Lower lobe of right lung (tissue), 2 donors: ENCODE measurements at regions not wholly inside any gene's neighbourhood (a gene's known extent, or its start where the extent isn't known, plus 50 kb on each side); places are given as distances from the start of the nearest gene placed in this dataset.

Experiments
- ATAC-seq, 2 donors: fragments of 200-7000 bp; cut with Tn5 transposase; one replicate each; pipeline ENCODE4 v1.9.1; 2020 to 2022; ENCODE audit warnings: mild to moderate bottlenecking in 2 of 2, moderate library complexity in 2 of 2
- DNase-seq: peaks from one replicate; pipeline ENCODE4 v3.0.0-alpha.2; 2020
- H3K27ac ChIP-seq: fragments of 200-600 bp; one replicate; pipeline ENCODE4 v1.8.0; 2022
- H3K27me3 ChIP-seq: fragments of 200-600 bp; one replicate; pipeline ENCODE4 v1.8.0; 2022; ENCODE audit warnings: low read depth
- H3K36me3 ChIP-seq: fragments of 200-600 bp; one replicate; pipeline ENCODE4 v1.8.0; 2022; ENCODE audit warnings: mild to moderate bottlenecking
- H3K4me1 ChIP-seq: fragments of 200-600 bp; one replicate; pipeline ENCODE4 v1.8.0; 2022
- H3K4me3 ChIP-seq: fragments of 200-600 bp; one replicate; pipeline ENCODE4 v1.8.0; 2022; ENCODE audit warnings: mild to moderate bottlenecking
- H3K9me3 ChIP-seq: fragments of 200-600 bp; one replicate; pipeline ENCODE4 v1.8.0; 2022
- intact Hi-C: fragments of 100-400 bp; cut with DNase I; formaldehyde crosslinking; loops from one replicate; pipeline ENCODE4 v1.11.0; 2022
- TF ChIP-seq, protein P1 (sequence below): fragments of 200-600 bp; IDR thresholded peaks from one replicate; pipeline ENCODE4 v1.8.0; 2022; ENCODE audit warnings: antibody characterized with exemption, mild to moderate bottlenecking
- donor health status: DM: no; HTN: yes; CAD: no; lungs with severe emphysema.

DNA sequence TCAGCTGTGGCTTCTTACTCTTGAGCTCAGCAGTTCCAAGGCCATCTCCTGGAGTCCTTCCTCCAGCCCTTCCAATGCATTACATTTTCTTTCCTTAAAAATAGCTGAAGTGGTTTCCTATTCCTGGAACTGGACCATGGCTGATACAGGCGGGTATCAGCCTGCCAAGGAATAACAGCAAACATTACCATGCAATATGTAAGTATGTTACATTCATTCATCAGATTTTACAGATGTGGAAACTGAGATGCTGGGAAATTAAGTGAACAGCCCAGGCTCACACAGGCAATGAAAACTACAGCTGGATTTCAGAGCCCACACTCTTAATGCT, 100.4 kb downstream of the NRN1 start:
- no peak for ATAC-seq
- intact Hi-C loops = no loop called here

DNA sequence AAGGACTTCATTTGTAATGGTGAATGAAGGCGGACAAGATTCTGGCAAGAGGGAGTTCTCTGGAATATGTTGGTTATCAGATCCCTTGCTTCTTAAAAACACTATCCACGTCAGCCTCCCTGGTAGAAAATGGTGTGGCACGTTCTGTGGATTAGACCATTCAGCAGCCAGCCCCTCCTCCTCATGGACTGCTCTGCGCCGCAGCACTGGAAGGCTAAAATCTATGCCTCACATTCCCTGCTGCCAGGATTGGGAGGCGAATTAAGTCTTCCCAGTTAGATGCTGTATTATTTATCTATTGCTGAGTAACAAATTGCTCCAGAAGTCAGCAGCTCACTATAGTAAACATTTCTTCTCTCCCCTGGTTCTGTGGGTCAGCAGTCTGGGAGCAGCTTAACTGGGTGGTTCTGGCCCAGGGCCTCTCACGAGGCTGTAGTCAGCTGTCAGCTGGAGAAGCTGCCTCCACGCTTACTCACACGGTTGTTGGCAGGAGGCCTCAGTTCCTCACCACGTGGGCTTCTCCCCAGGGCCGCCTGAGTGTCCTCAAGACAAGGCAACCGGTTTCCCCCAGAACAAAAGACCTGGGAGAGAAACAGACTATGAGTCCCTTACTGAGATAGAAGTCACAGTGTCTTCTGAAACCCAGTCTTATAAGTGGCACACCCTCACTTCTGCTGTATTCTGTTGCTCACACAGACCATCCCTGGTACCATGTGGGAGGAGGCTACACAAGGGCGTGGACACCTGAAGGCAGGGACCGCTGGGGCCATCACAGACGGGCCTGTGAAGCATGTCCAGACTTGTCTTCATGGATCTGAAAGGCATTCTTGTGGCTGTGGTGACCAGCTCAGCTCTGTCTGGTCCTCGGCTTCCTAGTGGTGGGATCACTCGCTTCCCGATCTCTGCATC, 101.0 kb downstream of the NRN1 start:
- Histone ChIP-seq H3K27ac (no peak overlapping the region), H3K4me3 (no peak overlapping the region), H3K36me3 (no peaks in the 10 kb centered on the region), H3K27me3 (no peaks in the 10 kb centered on the region), H3K4me1 (no peaks in the 10 kb centered on the region), H3K9me3 (no peaks in the 10 kb centered on the region)
- ATAC-seq (peak; percentile 71 to 83), DNase-seq (peak; percentile 50)
- intact Hi-C loops = no loop called here
- TF ChIP-seq, protein P1, sequence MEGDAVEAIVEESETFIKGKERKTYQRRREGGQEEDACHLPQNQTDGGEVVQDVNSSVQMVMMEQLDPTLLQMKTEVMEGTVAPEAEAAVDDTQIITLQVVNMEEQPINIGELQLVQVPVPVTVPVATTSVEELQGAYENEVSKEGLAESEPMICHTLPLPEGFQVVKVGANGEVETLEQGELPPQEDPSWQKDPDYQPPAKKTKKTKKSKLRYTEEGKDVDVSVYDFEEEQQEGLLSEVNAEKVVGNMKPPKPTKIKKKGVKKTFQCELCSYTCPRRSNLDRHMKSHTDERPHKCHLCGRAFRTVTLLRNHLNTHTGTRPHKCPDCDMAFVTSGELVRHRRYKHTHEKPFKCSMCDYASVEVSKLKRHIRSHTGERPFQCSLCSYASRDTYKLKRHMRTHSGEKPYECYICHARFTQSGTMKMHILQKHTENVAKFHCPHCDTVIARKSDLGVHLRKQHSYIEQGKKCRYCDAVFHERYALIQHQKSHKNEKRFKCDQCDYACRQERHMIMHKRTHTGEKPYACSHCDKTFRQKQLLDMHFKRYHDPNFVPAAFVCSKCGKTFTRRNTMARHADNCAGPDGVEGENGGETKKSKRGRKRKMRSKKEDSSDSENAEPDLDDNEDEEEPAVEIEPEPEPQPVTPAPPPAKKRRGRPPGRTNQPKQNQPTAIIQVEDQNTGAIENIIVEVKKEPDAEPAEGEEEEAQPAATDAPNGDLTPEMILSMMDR = no peak

More for the DNA sequence above, 100.4 kb downstream of the NRN1 start:
- Histone ChIP-seq H3K27me3 (no peaks in the 10 kb centered on the region), H3K27ac (no peak overlapping the region), H3K36me3 (no peaks in the 10 kb centered on the region), H3K9me3 (no peaks in the 10 kb centered on the region), H3K4me1 (no peaks in the 10 kb centered on the region), H3K4me3 (no peak overlapping the region)
- TF ChIP-seq, protein P1 = no peak
- DNase-seq = no peak

DNA sequence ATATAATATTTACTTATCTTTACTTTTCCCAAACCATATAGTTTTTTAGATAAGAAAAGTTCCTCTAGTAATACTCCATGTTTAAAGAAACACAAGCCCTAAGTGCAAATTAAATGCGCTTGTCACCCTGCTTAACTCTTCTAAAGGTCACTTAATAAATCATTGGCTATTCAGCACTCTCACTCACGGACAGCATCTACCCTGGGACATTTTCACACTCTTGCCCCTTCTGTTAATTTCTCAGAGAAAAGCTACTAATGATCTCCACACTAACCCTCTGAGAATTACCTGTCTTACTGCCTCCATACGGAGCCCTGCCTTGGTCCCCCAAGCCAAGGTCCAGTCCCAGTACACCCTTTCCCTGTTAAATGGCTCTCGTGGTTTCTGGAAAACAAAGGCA, 102.2 kb downstream of the NRN1 start:
- DNase-seq (no peak), ATAC-seq (no peak)
- no peaks in the 10 kb centered on the region for H3K27me3 ChIP-seq
- no peak overlapping the region for H3K4me3 ChIP-seq
- TF ChIP-seq, protein P1 = no peak
- intact Hi-C loops = no loop called here
- no peaks in the 10 kb centered on the region for H3K9me3 ChIP-seq
- no peak overlapping the region for H3K27ac ChIP-seq
- no peaks in the 10 kb centered on the region for H3K4me1 ChIP-seq
- H3K36me3 ChIP-seq = no peaks in the 10 kb centered on the region

DNA sequence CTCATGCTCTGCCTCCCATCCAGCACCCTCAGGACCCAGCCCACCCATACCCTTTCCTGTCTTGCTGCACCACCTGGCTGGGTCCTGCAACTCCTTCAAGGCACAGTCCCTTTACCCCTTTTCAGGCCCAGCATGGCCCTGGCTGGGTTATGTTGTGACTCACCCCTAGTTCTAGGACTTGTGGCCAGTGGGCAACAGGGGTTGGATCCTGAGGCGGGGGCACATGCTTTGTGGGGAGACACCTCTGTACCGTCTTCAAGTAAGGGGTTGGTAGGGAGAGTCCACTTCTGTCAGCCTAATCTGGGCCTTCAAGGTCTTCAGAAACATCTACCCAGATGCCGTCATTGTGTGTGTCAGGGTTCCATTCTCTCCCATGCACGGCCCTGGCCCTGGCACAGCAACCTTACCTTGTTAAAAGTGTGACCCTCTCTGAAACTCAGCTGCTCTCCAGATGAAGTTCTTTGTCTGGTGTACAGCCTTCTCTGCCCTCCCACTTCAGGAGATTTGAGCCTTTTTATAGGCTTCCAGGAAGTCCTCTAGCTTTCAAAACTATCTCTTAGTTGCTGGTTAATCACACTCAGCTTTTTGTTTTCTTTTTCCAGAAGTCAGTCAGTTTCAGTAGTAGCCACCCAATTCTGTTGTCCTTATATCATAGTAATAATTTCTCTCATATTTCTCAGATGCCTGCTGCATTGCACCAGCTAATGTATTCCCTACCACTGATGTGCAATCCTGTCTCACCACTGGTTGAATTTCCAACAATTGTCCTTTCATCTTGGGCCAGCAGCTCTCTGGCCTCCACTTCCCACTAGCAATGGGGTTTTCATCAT, 107.3 kb downstream of the NRN1 start:
- Histone ChIP-seq H3K27ac (no peak overlapping the region), H3K9me3 (no peaks in the 10 kb centered on the region), H3K4me3 (no peak overlapping the region), H3K27me3 (no peaks in the 10 kb centered on the region), H3K36me3 (no peaks in the 10 kb centered on the region), H3K4me1 (no peaks in the 10 kb centered on the region)
- intact Hi-C loops = no loop called here
- TF ChIP-seq, protein P1 = no peak
- DNase-seq (no peak), ATAC-seq (no peak)

GRCh38 chr6:5898563-5898962, 108.2 kb downstream of the NRN1 start:
- ATAC-seq = peak in 1 of 2 donors; percentile 34
- intact Hi-C loops = no loop called here

More at GRCh38 chr6:5898563-5898962, 108.2 kb downstream of the NRN1 start:
- TF ChIP-seq, protein P1 = no peak
- H3K4me3 ChIP-seq = no peak overlapping the region
- no peaks in the 10 kb centered on the region for H3K27me3 ChIP-seq
- no peaks in the 10 kb centered on the region for H3K4me1 ChIP-seq
- no peak for DNase-seq
- no peak overlapping the region for H3K27ac ChIP-seq
- H3K36me3 ChIP-seq = no peaks in the 10 kb centered on the region
- no peaks in the 10 kb centered on the region for H3K9me3 ChIP-seq
